GM18873 (cell line): ENCODE measurements at regions not wholly inside any gene's neighbourhood (a gene's known extent, or its start where the extent isn't known, plus 50 kb on each side); places are given as distances from the start of the nearest gene placed in this dataset.

Experiments
- ATAC-seq: cut with Tn5 transposase; IDR thresholded peaks from one replicate; pipeline ENCODE4 v1.9.1; 2021; ENCODE audit warnings: mild to moderate bottlenecking, moderate library complexity, moderate number of reproducible peaks; ENCODE audit not compliant: unreplicated experiment, low FRiP score

DNA sequence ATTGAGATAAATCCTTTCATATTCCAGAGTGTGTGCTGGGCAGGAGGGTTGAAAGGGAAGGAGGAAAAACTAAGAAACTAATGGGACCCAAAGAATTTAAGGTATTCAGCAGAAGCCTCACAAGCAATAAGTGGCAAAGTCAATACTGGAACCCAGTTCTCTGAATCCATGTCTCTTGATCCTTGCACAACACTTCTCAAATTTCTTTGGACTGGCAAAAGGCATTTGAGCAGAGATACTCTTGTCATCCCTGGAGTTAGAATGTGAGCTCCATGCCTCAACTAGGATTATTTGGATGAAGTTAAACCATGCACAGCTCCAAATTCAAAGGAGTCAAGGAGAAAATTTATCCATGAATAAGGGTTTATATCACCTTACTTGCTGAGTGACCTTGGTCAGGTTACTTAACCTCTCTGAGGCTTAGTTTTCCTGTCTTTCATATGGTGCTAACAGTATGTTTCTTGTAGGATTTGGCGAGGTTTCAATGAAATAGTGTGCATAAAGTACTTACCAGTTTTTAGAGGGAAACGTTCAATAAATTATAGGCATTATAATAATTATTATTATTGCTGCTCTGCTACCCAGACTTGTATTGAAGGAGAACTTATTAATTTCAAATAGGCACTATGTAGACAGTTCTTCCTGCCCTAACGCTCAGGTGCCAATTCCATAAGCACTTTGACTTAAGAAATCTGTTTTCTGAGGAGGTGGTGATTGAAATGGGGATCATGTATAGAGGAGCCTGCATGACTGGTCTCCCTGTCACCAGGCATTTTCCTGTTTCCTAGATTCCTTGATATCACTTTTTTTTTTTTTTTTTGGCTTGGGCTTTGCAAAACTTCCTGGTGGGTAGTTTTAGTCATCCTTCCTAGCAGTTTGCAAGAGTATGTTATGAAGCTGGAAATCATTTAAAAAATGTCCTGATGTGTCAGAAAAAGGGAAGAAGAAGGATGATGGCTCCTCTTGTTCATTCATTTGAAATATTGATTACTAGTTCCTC lies 125.0 kb upstream of the JUN start:
- ATAC-seq: no peak

DNA sequence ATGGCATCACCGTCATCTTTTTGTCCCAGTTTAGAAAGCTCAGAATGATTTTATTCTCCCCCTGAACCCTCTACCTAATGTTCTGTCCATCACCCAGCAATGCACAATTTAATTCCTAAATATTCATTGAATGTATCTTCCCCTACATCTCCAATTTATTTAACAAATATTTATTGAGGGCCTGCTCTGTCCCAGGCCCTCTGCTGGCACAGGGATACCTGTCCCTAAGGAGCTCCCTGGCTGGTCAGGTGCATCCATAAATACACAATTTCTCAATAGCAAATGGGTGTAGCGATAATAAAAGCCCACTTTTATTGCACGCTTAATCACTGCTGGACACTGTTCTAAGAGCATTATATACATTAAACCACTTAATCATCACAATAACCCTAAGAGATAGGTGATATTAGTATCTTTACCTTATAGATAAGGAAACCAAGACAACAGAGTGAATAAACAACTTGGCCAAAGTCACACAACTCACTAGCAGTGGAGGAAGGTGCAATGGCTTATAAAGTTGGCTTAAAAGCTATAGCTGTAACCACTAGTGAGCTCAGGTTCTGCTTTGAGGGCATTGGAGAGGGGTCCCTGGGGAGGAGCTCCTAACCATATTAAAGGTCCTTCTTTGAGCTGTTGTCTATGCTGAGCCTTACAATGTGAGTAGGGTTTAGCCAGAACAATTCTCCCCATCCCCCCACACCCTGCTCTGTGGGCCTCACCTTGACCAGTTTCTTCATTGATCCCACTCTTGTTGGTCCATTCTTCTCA lies 126.3 kb upstream of the JUN start:
- no peak for ATAC-seq

DNA sequence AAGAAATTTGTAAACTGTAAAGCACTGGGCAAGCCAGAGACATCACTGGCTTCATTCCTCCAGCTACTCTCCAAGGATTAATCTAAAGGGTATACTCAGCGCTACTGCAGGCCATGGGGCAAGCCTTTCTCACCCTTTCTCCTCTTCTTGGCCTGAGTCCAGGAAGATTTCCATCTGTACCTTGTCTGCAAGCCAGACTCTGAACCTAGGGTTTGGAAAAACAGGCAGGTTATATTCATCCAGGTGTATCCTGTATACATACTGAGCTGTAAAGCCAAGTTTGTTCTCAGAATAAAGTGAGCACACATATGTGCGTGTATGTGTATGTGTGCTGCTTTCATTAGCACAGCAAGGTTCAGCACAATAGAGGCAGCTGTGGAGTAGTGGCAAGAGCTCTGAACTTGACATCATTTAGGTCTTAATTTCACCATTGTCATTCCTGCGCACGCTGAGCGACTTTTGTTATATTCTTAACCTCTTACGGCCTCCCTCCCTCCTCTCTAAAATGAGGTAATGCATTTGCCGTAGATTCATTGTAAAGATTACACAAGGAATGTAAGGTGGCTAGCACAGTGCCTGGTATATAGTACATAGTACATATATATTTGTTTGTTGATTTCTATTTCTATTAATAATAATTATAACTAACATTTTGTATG lies 128.1 kb upstream of the JUN start:
- ATAC-seq: no peak

DNA sequence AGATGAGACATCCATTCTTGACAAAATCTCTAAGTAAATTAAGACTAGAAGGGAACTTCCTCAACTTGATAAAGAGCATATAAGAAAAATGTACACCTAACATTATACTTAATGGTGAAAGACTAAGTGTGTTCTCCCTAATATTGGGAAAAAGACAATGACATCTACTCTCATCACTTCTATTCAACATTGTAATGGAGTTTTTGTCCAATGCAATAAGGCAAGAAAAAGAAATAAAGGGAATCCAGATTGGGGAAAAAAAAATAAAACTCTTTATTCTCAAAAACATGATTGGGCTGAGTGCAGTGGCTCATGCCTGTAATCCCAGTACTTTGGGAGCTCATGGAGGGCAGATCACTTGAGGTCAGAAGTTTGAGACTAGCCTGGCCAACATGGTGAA lies 131.1 kb upstream of the JUN start:
- ATAC-seq: no peak

DNA sequence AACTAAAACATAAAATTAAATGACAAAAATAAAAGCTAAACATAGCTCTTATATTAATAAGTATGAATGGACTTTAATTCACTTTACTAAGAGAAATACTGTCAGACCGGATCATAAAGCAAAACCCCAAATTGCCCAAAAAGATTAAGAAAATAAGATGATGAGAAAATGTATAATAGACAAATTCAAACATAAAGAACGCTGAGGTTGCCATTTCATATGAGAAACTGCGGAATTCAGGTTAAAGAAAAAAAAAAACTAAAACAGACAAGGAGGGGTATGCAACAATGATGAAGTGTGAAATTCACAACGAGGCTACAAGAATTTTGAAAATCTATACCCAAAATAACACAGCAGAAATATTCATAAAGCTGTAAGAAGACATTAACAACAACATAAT lies 133.6 kb upstream of the JUN start:
- ATAC-seq: no peak

DNA sequence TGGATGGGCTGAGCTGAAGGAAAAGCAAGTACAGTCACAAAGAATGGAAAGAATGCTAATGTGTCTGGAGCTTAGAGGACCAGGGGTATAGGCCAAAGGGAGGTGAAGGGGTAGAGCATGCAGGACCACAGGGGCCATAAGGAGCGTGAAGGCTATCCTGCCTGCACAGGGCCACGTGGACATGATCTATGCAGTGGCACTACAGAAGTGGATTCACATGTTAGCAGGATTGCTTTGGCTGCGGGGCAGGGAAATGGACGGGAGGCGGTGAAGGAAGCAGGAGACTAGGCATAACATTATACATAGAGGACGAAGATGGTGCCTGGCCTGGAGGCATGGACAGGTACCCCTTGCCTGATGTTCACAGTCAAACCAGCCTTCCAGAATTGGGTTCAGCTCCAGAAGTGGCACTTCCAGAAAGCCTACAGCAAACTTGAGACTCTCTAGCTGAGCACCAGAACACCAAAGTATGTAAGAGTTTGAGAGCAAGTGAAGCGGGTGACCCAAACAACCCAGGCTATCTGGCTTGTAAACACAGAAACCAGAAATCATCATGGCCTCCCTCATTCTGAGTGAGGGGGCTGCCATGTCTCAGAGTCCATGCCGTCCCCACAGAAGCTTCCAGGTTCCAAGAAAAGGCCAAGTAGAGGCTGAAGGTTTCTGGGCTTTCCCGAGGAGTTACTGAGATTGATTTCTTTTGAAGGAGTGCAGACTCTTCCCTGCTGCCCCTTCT lies 135.5 kb upstream of the JUN start:
- no peak for ATAC-seq

DNA sequence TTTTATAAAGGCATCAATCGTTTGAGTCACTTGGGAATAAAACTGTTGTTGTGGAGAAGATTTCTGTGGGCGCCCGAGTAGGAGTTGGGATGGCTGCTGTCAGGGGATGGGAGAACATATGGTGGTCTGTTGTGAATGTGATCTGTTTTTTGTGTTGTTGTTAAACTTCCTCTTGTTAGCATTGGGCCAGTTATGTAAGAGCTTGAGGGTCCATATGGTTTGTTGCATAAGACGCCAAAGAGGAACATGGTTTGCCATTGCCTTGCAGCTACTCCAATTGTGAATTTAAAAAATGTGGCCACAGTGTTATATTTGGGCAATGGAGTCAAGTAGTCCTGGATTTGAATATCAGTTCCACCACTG lies 136.1 kb upstream of the JUN start:
- ATAC-seq: no peak

DNA sequence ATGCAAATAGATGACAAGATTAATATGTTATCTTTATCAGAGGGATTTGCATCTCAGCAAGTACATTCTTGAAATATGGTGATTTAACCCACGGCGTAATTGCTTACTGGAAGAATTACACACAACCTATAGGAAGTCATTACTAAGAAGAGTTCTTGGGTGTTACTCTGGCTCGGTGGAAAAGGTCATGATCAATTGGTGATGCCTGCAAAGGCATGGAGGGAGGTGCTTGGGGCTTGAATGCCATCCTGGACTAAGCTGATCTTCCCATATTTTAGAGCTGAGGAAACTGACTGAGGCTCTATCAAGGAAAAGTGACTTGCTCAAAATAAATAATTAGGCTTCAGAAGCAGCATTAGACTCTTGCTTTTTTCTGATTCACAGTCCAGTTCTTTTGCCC lies 137.5 kb upstream of the JUN start:
- ATAC-seq: no peak

DNA sequence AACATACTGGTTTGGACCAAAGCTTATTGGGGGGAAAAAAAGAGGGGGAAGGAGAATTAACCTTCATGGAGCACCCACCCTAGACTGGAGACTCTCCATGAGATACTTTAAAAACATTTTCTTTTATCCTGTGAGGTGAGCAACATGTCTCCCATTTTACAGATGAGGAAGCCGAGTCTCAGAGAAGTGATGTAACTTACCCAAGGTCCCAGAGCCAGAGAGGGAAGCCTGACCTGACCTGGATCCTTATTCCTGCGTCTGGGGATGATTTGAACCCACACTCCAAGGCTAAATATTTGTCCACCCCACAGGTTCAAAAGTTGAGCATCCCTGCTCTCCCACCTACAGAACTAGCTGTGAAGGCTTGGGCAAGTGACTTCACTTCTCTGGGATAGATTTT lies 137.9 kb upstream of the JUN start:
- no peak for ATAC-seq

DNA sequence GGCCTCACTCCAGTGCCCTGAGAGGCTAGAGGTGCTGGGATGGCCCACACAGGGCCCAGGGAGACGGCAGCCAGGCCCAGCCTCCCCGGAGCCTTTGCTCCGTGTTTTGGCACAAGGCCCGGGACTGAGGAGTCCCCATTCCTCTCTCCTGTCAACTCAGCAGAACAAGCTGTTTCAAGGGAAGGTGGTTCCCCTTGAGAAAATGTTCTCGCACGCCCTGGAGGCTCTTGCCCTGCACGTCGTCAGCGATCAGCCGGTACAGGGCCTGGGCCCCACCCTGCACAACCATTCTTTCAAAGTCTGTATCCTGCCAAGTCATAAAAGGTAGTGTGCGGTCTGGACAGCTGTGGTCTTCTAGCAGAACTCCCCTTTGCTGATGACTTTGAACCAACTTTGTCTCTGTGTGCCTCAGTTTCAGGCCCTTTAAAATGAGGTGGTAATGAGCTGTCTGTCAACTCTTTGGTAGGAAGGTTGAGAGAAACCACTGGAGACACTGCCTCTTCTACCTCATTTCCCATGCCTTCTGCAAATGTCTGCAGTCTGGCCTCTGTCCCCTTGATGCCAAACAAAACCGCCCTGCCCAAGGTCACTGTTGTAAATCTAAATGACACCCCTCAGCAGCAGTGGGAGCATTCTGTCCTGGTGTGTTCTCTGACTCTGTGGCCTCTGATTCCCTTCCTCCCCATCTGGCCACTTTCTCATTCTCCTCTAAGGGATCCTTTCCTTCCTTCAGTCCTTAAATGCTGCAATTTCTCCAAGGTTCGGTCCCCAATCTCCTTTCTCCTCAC lies 138.6 kb upstream of the JUN start:
- no peak for ATAC-seq

DNA sequence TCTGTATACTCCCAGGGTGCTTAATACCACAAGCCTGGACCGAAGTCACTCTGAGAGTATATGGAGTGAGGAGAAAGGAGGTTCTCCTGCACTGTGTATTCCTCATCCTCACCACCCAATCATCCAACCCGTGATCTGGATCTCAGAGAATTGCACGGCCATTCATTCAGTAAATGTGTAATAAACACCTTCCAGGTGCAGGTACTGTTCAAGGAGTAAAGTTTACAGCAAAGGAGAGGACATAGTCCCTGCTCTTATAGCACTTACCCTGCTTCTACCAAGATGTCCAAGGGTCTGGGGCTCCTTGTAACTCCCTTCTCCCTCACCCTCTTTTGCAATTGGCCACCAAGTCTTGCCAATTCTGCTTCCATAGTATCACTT lies 139.2 kb upstream of the JUN start:
- ATAC-seq: no peak

DNA sequence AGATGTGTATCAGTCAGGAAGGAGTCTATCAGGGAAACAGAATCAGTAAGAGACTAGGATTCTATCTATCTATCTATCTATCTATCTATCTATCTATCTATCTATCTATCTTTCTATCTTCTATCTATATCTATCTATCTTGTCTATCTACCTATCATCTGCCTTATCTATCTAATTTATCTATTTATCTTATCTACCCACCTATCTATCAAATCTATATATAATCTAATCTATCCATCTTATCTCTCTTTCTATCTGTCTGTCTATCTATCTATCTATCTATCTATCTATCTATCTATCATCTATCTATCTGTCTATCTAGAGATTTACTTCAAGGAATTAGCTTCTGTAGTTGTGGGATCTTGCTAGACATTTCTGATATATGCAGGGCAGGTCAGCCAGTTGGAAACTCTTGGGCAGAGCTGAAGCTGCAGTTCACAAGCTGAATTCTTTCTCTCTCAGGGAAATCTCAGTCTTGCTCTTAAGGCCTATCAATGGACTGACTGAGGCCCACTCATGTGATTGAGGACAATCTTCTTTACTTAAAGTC lies 140.2 kb upstream of the JUN start:
- no peak for ATAC-seq

DNA sequence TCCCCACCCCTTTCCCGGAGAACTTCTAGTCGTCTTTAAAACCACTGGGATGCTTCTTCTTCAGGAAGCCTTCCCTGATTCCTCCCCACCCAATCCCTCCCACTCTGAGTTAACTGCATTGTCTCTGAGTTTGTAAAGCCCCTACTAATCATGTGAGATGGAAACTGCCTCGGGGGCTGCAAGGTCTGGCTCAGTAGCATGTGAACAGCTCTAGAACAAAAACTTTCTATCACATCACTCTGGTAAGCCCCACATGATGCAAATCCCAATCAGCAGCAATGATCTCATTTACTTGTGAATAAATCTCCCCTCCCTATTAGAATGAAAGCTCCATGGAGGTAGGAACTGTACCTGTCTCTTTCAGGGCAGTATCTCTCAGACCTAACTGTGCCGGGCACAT lies 141.0 kb upstream of the JUN start:
- no peak for ATAC-seq

DNA sequence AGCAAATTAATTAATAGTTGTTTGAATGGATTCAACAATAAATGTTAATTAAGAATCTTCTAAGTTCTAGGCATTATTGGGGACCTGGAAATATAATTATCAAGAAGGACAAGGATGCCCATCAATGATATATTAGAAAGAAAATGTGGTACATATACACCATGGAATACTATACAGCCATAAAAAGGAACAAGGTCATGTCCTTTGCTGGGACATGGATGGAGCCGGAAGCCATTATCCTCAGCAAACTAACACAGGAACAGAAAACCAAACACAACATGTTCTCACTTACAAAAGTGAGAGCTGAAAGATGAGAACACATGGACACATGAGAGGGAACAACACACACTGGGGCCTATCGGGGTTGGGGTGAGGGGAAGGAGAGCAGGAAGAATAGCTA lies 141.4 kb upstream of the JUN start:
- ATAC-seq: no peak

DNA sequence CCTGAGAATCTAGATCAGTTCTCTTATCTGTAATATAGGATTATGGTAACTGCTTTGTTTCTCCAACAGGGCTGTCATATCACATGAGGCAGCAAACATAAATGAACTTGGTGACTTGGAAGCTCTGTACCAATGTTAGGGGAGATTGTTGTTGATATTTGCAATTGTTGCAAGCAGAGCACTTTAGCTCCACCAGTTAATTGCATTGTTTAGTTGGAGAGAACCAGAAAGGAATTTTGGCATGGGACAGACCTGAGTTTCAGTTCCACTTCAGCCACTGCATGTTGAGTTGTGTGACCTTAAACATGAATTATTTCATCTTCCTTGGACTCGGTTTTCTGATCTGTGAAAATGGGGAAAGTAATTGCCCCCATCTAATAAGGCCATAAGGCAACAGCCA lies 142.3 kb upstream of the JUN start:
- no peak for ATAC-seq

DNA sequence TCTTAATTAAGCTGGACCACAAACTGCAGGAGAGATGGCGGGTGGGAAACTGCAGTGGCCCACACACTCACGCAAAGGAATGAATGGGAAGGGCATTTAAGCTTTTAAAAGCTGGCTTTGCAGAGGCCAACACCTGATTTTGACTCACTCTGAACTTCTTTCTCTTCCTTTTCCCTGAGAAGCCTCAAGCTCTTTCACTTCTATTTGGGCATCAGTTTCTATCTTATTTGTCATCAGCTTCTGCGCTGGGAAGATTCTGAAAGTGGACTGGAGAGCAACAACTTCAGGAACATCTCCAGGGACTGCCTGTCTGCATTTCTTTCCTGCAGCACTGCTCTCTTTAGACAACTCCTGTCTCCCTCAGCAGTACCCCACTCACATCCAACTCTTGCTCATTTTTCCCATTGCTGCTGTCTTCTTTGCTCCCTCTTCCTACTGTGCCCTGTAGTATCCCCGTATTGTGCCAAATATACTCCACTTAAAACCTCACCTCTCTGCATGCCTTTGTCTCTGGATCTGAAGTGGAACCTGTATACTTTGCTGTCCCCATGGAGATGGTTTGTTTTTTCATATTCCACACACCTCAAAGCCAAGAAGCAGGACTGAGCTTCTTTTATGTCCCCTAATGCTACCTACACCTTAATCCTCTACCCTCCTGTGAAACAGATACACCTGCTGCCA lies 143.3 kb upstream of the JUN start:
- ATAC-seq: no peak

DNA sequence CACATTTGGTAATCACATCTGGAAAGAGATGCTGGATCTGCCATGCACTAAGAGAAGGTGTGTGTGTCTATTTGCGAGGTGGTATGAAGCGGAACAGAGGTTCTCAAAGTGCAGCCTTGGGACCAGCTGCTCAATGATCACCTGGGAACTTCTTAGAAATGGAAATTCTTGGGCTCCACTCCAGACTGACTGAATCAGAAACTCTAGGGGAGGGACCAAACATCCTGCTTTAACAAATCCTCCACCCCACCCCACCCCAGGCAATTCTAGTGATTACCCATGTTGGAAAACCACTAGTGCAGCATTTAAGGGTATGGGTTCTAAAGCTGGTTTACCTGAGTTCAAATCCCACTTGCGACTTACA lies 143.9 kb upstream of the JUN start:
- ATAC-seq: no peak

DNA sequence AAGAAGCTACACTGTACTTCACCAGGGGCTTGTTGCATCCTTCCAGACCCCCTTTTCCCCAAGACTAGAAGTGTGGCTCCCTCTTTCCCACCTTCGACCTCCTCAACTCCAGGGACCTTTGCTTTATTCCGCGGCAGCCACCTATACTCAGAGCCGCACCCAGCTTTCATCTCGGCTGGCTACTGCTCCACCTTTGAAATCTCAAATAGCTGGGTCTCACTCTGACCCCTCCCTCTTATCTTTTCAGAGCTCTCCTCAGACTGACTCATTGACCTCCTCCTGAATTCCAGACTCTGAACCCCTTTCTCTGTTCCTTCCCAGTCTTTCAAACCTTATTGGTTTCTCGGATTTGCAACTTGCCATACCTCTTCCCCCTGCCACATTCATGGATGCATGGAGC lies 144.7 kb upstream of the JUN start:
- no peak for ATAC-seq

DNA sequence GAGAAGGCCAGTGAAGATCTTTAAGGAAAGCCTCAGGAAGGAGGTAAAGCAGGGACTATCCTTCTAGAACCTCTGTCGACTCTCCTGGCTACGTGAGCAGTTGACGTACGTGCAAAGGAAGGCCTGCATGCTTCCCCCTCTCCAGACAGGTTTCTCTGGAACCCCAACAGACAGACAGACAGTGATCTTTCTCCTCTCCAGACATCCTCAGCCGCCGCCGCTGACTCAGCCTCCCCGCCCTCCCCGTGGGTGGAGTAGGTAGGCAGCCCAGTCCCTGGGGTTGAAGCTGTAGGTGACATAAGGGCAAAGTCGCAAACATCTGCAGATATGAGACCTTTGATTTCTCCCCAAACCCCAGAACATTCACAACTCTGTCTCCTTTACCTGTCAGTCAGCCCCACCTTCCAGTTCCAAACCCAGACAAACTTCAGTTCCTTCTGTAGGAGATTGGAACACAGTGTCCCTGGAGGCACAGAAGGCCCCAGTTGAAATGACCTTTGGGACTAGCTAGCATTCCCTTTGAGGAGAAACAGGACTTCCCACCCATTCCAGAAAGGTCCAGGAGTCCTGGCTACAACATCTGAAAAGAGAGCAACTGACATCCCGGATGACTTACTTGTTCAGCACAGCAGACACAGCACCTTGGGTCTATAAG lies 146.0 kb upstream of the JUN start:
- ATAC-seq: no peak
